SKM-1 (cell line): ENCODE measurements at regions not wholly inside any gene's neighbourhood (a gene's known extent, or its start where the extent isn't known, plus 50 kb on each side); places are given as distances from the start of the nearest gene placed in this dataset.
A peak's percentile ranks its signal among the peaks of the same experiment; 100 is the strongest.
"Not testable (repeated sequence)": the region's sequence is repeated elsewhere in the genome, so short reads cannot be mapped to it uniquely, and the experiment has no call there.

ENCODE experiments used
- DNase-seq: peaks from one replicate; lab custom pipeline; 2025; ENCODE audit not compliant: unreplicated experiment; lab: John Stamatoyannopoulos, UW

DNA sequence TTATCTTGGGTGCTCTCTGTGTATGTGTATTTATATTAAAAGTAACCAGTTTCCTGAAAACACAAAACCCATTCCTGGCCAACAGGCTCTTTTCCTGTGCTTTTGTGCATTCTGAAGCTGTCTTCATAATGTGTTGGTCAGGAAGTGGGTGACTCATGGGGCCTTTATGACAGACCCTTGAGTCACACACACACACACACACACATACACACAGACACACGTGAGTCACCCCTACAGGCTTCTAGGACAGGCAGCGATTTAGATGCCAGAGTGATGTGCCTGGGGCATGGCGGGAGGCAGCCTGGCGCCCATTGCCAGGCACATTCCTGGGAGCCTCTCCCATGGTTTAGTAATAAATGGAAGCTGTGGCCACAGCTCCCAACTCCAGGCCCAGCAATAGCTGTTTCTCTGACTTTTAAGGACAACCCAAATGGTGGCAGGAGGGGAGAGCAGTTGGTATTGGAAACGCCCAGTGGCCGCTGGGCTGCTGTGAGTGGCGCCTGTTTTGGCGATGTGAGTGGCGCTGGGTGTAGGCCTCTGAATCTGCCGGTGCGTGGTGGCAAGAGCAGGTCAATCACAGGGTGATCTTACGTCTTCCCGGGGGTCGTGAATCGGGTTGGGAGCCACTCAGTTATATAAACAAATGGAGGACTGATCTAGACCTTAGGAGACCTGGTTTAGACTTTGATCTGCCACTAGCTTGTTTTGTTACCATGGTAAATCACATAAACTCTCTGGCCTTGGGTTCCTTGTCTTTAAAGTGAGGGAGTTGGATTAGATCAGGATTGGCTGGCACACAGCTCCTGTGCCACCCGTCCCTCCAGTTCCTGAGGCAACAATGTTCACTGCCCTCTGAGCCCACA, 150.7 kb upstream of the DLX2 start:
- peak; percentile 6 for DNase-seq

DNA sequence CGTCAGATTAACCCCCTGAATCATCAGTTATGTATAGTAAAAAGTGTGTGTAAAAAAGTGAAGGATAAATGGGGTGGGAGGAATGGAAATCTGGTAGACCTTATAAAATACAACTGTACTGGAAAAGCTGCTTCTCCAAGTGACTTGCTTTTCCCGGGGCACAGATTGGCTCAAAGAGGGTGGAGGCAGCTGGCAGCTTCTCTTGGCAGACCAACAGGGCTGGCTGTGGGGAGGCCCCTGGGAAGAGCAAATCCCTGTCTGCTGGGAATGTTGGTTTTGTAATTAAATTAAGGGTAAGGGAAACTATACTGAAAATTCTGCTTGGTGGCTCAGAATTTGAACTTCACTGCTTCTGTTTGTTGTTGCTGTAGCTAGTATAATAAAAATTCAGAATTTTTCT, 154.2 kb upstream of the DLX2 start:
- DNase-seq = no peak

DNA sequence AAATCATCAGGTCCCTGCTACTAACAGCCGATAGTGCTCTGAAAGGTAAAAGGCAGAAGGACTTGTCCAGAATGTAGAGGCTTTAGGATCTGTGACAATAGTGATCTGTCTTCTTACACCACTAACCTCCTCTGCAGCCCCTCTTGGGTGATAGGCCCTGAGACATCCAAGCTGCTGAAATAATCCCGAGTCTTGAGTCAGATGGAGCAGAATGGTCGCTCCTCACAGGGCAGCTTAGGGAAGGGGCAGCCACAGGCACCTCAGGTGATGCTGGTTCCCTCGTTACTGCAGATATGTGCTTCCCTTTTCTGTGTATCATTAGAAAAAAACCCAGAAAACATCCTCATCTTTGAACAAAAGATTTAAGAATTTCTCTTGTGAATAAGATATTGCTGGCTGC, 157.1 kb upstream of the DLX2 start:
- no peak for DNase-seq

DNA sequence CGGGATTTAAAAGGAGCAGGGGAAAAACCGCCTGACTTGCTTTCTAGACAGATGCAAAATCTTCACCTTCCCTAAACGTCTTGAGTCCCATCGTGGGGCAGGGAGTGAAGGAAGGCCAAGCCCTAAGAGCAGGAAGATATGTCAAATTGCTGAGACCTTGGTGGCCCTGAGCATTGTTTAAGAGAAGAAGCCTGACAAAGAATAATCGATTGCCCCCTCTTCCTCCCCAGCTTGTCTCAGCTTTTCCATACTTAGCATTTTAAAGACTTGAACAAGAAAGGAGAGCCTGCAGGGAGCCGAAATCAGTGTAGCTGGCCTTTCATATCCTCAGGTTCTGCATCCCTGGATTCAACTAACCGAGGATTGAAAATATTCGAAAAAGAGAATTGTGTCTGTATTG, 157.6 kb upstream of the DLX2 start:
- no peak for DNase-seq

DNA sequence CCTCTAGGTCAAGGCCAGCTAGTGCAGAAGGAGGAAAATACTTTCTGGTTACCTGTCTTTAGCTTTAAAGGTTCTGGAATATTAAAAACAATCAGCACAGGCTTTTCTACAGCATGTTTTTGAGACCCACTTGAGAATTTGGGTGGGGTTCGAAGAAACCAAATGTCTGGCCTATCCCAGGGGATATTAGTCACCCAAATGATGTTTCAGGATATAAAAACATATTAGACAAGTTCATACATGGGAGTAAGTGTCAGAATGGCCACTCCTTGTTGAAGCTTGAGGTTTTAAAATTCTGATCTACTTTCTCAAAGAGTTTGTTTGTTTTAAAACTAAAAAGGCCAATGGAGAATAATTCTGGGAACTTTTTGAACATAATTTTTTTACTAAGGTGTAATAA, 158.6 kb upstream of the DLX2 start:
- DNase-seq = no peak

DNA sequence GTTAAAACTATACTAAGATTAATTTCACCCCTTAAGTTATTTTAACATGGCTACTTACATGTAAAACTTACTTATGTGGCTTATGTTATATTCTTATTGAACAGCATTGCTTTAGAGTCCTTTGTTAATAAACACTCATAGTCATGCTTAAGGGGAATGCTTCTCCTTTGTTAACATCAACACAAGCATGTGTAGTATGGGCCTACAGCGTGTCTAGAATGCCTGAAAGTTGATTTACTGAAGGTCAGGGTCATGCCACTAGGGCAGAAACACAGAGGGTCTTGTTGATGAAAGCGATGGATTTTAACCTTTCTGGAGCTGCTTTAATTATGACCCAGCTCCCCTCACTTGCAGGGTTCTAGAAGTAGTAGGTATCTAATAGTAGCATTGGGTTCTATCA, 159.8 kb upstream of the DLX2 start:
- no peak for DNase-seq

DNA sequence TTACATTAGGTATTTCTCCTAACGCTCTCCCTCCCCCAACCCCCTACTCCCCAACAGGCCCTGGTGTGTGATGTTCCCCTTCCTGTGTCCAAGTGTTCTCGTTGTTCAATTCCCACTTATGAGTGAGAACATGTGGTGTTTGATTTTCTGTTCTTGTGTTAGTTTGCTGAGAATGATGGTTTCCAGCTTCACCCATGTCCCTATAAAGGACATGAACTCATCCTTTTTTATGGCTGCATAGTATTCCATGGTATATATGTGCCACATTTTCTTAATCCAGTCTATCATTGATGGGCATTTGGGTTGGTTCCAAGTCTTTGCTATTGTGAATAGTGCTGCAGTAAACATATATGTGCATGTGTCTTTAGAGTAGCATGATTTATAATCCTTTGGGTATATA, 162.1 kb upstream of the DLX2 start:
- not testable (repeated sequence) for DNase-seq

DNA sequence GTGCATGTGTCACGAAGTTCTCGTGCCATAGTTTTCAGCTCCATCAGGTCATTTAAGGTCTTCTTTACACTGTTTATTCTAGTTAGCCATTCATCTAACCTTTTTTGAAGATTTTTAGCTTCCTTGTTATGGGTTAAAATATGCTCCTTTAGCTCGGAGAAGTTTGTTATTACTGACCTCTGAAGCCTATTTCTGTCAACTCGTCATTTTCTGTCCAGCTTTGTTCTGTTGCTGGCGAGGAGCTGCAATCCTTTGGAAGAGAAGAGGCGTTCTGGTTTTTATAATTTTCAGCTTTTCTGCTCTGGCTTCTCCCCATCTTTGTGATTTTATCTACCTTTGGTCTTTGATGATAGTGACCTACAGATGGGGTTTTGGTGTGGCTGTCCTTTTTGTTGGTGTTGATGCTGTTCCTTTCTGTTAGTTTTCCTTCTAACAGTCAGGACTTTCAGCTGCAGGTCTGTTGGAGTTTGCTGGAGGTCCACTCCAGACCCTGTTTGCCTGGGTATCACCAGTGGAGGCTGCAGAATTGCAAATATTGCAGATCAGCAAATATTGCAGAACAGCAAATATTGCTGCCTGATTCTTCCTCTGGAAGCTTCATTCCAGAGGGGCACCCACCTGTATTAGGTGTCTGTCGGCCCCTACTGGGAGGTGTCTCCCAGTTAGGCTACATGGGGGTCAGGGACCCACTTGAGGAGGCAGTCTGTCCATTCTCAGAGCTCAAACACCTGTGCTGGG, 157.7 kb upstream of the ITGA6 start:
- not testable (repeated sequence) for DNase-seq

DNA sequence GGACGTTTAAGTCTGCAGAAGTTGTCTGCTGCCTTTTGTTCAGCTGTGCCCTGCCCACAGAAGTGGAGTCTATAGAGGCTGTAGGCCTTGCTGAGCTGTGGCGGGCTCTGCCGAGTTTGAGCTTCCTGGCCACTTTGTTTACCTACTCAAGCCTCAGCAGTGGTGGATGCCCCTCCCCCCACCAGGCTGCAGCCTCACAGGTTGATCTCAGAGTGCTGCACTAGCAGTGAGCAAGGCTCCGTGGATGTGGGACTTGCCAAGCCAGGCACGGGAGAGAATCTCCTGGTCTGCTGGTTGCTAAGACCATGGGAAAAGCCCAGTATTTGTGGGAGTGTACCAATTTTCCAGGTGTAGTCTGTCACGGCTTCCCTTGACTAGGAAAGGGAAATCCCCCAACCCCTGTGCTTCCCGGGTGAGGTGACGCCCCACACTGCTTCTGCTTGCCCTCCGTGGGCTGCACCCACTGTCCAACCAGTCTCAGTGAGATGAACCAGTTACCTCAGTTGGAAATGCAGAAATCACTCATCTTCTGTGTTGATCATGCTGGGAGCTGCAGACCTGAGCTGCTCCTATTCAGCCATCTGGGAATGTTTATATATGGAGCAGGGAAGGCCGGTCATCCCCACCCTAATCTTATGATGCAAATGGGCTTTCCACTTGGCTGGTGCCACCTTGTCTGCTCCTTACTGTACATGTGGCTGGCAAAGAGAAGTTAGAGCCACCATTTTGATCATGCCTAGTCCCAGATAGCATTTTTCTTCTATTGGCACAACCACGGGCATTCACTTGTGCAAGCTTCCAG, 156.9 kb upstream of the ITGA6 start:
- no peak for DNase-seq

DNA sequence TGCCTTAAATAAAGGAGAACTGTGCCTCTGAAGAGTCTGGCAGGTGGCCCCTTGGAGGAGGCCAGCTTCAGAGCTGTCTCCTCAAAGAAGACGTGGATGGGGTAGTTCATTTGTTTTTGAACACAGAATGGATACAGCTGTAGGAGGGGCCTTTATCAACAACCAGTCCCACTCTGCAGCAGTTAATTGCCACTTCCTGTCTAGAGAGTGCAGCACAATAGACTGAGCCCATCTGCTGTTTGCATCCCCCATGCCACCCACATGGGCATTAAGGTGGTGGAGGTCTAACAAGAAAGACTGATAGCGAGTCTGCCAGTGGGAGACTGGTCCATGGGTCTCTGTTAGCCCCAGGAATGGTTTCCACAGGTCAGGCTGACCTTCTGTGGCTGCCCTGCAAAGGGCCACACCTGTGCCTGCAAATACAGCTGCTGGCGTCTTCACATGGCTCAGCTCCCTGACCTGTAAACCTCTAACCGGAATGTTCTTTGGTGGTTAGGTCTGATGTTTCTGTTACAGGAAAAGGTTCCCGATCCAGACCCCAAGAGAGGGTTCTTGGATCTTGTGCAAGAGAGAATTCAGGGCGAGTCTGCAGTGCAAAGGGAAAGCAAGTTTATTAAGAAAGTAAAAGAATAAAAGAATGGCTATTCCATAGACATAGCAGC, 153.3 kb upstream of the ITGA6 start:
- no peak for DNase-seq

DNA sequence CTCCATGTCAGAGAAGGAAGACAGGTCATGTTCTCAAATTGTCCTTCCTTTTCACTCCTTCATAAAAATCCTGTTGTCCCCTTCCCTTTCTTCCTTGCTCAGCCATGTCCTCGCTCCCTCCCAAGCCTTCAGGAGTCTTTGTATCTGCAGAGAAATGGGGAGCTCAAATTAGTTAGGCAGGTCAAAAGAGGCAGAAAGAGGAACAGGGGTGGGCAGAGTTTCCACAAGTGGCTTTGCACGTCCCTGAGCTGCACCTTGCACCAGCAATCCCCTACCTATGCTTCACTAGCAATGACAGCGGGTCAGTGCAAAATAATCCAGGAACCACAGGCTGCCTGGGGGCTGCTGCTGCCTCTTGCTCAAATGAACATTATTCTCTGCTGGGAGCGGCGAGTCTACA, 152.1 kb upstream of the ITGA6 start:
- no peak for DNase-seq

DNA sequence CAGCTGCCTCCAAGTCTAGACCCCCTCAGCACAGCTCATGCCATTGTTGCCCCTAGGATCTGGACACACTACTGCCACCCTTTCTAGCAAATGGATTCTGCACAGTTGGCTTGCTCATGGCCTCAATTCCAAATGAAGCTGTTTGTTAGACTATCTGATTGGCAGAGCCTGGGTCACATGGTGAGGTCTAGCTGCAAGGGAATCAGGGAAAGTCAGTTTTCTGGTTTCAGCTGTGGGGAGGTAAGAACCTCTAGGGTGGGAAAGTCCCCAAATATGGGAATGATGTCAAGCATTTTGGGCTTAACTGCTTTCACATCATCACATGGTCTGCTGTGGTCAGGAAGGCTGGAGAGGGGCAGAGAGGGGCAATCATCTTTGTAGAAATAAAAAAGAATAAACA, 150.4 kb upstream of the ITGA6 start:
- DNase-seq = no peak

DNA sequence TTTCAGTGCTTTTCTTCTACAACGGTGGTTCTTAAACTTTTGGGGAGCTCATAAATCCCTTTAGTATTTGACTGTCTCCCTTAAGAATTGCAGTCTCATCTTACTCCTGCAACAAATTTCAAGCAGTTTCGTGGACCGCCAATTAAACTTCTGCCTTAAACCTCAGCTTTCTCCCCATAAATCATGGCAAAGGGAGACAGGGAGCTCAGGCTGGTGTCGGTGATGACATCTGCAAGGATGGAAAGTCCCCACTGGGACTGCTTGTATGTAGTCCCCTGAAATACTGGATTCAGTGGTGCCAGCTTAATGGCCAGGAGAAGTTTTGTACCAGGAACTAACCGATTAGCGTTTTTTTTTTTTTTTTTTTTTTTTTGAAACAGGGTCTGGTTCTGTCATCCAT, 148.7 kb upstream of the ITGA6 start:
- DNase-seq = no peak

DNA sequence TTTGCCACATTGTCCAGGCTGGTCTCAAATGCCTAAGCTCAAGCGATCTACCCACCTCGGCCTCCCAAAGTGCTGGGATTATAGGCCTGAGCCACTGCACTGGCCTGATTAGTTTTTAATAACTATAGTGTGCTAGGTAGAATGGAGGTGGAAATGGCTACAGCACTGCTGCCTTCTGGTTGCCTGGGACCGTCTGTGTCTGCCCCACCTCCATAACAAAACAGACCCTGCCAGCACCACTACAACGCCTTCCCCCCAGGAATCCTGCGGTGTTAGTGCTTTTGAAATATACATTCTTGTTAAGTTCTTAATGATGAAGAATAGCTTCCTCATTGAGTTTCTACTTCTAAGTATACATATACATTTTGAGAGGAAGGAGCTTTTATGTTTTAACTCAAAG, 148.2 kb upstream of the ITGA6 start:
- DNase-seq = no peak

DNA sequence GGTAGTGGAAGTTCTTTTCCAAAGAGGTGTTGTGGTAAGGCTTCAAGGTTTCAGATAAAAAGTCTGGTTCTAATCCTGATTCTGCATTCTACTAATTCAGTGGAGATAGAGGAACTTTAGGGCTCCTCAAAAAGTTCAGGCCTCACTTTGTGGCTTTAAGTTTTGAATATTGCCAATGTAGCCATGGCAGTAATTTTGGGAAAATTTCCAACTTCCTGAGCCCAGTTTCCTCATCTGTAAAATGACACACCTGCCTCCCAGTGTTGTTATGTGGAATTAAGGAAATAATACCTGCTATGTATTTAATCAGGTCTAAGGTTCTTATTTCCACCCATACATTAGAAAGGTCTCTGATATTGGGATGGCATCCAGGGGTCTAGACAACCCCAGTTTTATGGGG, 147.6 kb upstream of the ITGA6 start:
- DNase-seq = no peak

DNA sequence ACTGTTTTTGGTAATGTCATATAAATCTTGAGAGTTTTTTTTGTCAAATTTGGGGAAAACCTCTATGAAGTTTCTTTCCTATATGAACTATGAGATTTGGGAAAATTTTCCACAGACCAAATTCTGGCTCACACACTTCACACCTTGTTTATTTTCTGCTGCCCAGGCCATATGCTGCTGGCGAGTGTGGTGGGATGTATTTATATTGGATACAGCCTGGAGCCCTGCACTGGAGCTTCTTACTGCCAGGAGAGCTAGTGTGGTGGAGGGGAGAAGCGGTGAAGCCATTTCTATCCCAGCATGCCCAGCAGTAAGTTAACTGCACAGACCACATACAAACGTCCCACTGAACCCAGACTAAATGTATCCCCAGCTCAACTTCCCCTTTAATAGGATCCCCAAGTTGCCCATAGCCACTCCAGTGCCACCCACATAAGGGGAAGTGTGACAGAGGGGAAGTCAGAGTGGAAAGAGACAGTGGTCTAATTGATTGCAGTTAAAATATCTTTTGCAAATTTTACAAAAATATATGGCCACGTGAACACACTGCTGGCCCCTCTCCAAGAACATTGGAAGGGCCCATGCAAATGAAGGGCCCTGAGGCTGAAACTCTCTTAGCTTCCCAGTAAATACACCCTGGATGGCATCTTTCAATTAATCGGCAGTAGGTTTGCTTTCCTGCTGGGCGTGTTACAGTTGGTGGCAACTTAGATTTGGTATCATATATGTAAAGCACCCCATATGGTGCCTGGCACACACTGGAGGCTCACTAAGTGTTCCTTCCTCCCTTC, 146.6 kb upstream of the ITGA6 start:
- peak; percentile 97 for DNase-seq

DNA sequence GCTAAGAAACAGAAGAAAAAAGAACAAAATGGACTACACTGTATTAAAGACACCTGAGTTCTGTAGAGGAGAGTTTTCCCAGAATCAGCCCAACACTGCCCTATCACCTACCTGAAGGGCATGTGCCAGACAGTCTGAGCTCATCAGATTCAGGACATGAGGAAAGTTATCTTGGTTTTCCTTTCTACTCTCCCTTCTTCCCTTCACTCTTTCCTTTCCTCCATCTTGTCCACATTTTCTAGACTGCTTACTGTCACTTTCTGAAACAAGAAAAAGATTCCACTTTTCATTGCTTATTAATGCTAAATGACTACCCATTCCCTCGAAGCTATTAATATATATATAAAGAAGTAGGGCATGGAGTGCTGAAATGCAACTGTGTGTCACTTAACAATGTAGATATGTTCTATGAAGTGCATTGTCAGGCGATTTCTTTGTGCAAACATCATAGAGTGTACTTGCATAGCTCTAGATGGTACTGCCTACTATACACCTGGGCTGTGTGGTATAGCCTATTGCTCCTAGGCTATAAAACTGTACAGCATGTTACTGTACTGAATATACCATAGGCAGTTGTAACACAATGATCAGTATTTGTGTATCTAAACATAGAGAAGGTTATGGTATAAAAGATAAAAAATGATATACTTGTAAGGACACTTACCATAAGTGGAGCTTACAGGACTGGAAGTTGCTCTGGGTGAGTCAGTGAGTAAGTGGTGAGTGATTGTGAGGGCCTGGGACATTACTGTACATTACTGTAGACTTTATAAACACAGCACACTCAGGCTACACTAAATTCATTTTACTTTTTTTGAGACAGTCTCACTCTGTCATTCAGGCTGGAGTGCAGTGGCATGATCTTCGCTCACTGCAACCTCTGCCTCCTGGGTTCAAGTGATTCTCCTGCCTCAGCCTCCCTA, 145.5 kb upstream of the ITGA6 start:
- DNase-seq = no peak

DNA sequence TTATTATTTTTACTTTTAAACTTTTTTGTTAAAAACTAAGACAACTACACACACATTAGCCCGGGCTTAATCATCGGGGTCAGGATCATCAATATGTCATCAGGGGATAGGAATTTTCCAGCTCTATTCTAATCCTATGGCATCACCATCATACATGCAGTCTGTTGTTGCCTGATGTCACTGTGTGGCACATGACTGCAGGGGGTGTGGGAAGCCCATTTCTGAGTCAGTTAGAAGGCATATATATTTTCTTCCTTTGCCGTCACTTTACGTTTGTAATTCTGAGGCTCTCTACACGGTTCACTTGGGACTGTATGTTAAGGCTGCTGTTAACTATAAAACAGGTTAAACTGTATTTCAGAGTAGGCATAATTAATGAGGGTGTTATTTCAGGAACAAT, 144.4 kb upstream of the ITGA6 start:
- DNase-seq = no peak

DNA sequence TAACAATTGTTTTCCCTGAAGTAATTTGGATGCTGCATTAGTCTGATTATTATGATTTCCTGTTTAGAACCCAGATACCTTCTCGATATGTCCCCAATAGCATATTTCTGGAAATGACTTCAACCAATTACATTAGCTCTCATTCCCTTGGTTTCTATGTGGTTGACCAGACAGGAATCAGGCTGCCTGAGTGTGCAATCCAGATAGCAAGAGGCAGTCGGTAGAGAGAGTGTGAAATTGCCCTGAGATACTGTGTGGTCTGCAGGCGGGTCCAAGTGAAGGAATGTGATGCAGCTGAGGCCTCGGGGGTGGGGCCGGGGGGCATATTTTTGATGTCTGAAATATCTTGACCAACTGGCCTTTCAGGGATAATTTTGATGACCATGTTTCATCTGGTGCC, 143.9 kb upstream of the ITGA6 start:
- DNase-seq = peak; percentile 32
